H1 (cell line): ENCODE measurements at regions not wholly inside any gene's neighbourhood (a gene's known extent, or its start where the extent isn't known, plus 50 kb on each side); places are given as distances from the start of the nearest gene placed in this dataset.
A peak's percentile ranks its signal among the peaks of the same experiment; 100 is the strongest.

Source experiments
- ATF3 ChIP-seq: IDR thresholded peaks from 2 replicates; pipeline ENCODE4 v1.6.1; 2011; ENCODE audit warnings: low read depth, mild to moderate bottlenecking, low read length; ENCODE audit not compliant: insufficient read depth
- BACH1 ChIP-seq: IDR thresholded peaks from 2 replicates; pipeline ENCODE4 v1.6.1; 2012; ENCODE audit warnings: low read length, improper control_type of control experiment
- BRCA1 ChIP-seq: IDR thresholded peaks from 2 replicates; pipeline ENCODE4 v1.6.1; 2012; ENCODE audit warnings: low read depth, low read length, improper control_type of control experiment
- CREB1 ChIP-seq: IDR thresholded peaks from 2 replicates; pipeline ENCODE4 v1.6.1; 2012; ENCODE audit warnings: inconsistent platforms
- CTBP2 ChIP-seq: IDR thresholded peaks from 2 replicates; pipeline ENCODE4 v1.7.0; 2011; ENCODE audit warnings: borderline replicate concordance, mild to moderate bottlenecking, moderate library complexity, mixed read lengths, low read length; ENCODE audit not compliant: insufficient read depth, insufficient read length
- E2F6 ChIP-seq: IDR thresholded peaks from 2 replicates; pipeline ENCODE4 v1.6.1; 2012; ENCODE audit warnings: inconsistent platforms
- EP300 ChIP-seq, 2 experiments: IDR thresholded peaks; 1 replicate in 1 of 2; 2 replicates in 1 of 2; pipeline ENCODE4 v1.6.1; 2011 to 2012; ENCODE audit warnings: low read depth in 2 of 2, low read length in 2 of 2, mild to moderate bottlenecking in 2 of 2, borderline replicate concordance in 1 of 2, inconsistent platforms in 1 of 2, moderate library complexity in 1 of 2
- GTF2F1 ChIP-seq: IDR thresholded peaks from 2 replicates; pipeline ENCODE4 v1.6.1; 2012; ENCODE audit warnings: low read depth, low read length, improper control_type of control experiment, borderline replicate concordance
- HDAC6 ChIP-seq: IDR thresholded peaks from one replicate; pipeline ENCODE4 v1.7.1; 2012; ENCODE audit warnings: low read depth, mild to moderate bottlenecking, inconsistent platforms, low read length, moderate library complexity
- JUN ChIP-seq: IDR thresholded peaks from 2 replicates; pipeline ENCODE4 v1.6.1; 2011; ENCODE audit warnings: low read depth, mild to moderate bottlenecking, improper control_type of control experiment, low read length
- KDM1A ChIP-seq: fragments of 200-600, 300-600 bp; sonication (generic); IDR thresholded peaks from 2 replicates; pipeline ENCODE4 v1.7.1; 2016; ENCODE audit warnings: mild to moderate bottlenecking, low read length, borderline replicate concordance
- KDM4A ChIP-seq: IDR thresholded peaks from one replicate; pipeline ENCODE4 v1.7.1; 2012; ENCODE audit warnings: low read depth, mild to moderate bottlenecking, moderate library complexity, low read length, inconsistent platforms; ENCODE audit not compliant: severe bottlenecking
- PHF8 ChIP-seq: fragments of 200-600 bp; sonication (generic); conservative IDR thresholded peaks from 2 replicates; pipeline ENCODE4 v1.7.1; 2012; ENCODE audit warnings: low read depth, mild to moderate bottlenecking, inconsistent platforms, low read length, moderate library complexity
- POLR2AphosphoS5 ChIP-seq: IDR thresholded peaks from 2 replicates; pipeline ENCODE4 v1.6.1; 2011; ENCODE audit warnings: low read depth, low read length
- RAD21 ChIP-seq, 2 experiments: IDR thresholded peaks in 1 of 2; conservative IDR thresholded peaks in 1 of 2; 2 replicates each; pipeline ENCODE4 v1.6.1; 2011; ENCODE audit warnings: low read depth in 2 of 2, low read length in 2 of 2, improper control_type of control experiment in 1 of 2, inconsistent platforms in 1 of 2, mild to moderate bottlenecking in 1 of 2, moderate library complexity in 1 of 2
- RBBP5 ChIP-seq: IDR thresholded peaks from 2 replicates; pipeline ENCODE4 v1.7.1; 2012; ENCODE audit warnings: low read depth, mild to moderate bottlenecking, inconsistent platforms, low read length, moderate library complexity, borderline replicate concordance
- SP4 ChIP-seq: IDR thresholded peaks from 2 replicates; pipeline ENCODE4 v1.6.1; 2012; ENCODE audit warnings: low read length, inconsistent platforms
- SRF ChIP-seq: IDR thresholded peaks from 2 replicates; pipeline ENCODE4 v1.6.1; 2011; ENCODE audit warnings: mild to moderate bottlenecking, low read depth, low read length, moderate library complexity
- SUZ12 ChIP-seq: fragments of 200-600 bp; sonication (generic); IDR thresholded peaks from 2 replicates; pipeline ENCODE4 v1.6.1; 2012; ENCODE audit warnings: mild to moderate bottlenecking, inconsistent platforms, low read length, moderate library complexity, mixed read lengths
- YY1 ChIP-seq: IDR thresholded peaks from 2 replicates; pipeline ENCODE4 v1.6.1; 2011; ENCODE audit warnings: low read depth, mild to moderate bottlenecking, low read length
- ZNF274 ChIP-seq: IDR thresholded peaks from 2 replicates; pipeline ENCODE4 v1.7.0; 2012; ENCODE audit warnings: low read length, borderline replicate concordance; ENCODE audit errors: extremely low read depth
- TF ChIP-seq, protein P1 (sequence below): IDR thresholded peaks from 2 replicates; pipeline ENCODE4 v1.6.1; 2012; ENCODE audit warnings: inconsistent platforms

DNA sequence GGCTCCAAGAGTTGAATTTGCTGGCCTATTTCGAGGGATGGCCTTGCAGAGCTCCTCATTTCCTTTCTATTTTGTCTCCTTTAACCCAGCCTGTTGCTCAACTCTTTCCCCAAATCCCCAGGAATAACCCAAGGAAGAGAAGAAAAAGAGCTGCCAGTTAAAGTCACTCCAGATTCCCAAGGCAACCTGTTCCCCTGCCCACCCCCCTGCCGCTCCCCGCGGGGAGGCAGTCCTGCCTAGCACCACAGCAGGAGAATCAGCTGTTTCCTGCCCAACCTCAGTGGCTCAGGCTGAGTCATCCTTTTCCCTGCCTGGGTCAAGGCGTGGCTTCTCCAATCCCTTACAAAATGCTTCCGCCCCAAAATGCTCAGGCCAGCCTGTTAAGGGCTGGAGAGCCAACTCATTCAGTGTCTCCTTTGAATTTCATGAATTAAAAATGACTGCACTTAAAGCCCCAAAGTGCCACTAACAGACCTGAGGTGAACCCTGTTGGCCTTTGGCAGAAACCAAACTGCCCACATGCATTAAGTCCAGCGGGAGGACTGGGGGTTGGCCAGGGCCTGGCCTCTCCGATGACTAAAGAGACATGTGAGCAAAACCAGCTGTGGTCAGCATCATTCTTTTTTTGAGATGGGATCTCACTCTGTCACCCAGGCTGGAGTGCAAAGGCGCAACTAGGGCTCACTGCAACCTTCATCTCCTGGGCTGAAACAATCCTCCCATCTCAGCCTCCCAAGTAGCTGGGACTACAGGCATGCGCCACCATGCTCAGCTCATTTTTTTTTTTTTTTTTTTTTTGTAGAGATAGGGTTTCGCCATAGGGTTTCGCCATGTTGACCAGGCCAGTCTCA lies 83.2 kb upstream of the KIF5B start (continued):
- TF ChIP-seq RBBP5 (0 out of 2 replicates have a peak, but pooled peaks have one; percentile 28), SP4 (no peak), SUZ12 (no peak), CREB1 (no peak), PHF8 (no peak), GTF2F1 (0 out of 2 replicates have a peak, but pooled peaks have one; percentile 20), POLR2AphosphoS5 (peak; percentile 26; the same call in 1 of the 2 replicates), ATF3 (0 out of 2 replicates have a peak, but pooled peaks have one; percentile 55), E2F6 (no peak), EP300 (IDR thresholded peaks at IDR 0.05; ENCODE audit: borderline replicate concordance in 1 of 2, low read depth in 2 of 2, low read length in 2 of 2) (peak in 1 of 2 experiments; percentile 88; a peak in 1 of 3 replicates), KDM4A (no peak), BACH1 (peak; percentile 95), RAD21 (IDR thresholded peaks at IDR 0.05 in 1 of 2, conservative IDR thresholded peaks at IDR 0.05 in 1 of 2; ENCODE audit: low read depth in 2 of 2, low read length in 2 of 2) (0 out of 4 replicates have a peak, but pooled peaks have one; percentile 2 to 16), HDAC6 (no peak), SRF (no peak), CTBP2 (no peak), KDM1A (no peak), BRCA1 (no peak), JUN (0 out of 2 replicates have a peak, but pooled peaks have one; percentile 39), YY1 (0 out of 2 replicates have a peak, but pooled peaks have one; percentile 26), ZNF274 (no peak)
- TF ChIP-seq, protein P1, sequence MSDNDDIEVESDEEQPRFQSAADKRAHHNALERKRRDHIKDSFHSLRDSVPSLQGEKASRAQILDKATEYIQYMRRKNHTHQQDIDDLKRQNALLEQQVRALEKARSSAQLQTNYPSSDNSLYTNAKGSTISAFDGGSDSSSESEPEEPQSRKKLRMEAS, result no peak
